T-helper 9 cell (primary cell): ENCODE measurements at regions not wholly inside any gene's neighbourhood (a gene's known extent, or its start where the extent isn't known, plus 50 kb on each side); places are given as distances from the start of the nearest gene placed in this dataset.

ENCODE experiments used
- DNase-seq: peaks from one replicate; pipeline ENCODE4 v3.0.0-alpha.2; 2020

DNA sequence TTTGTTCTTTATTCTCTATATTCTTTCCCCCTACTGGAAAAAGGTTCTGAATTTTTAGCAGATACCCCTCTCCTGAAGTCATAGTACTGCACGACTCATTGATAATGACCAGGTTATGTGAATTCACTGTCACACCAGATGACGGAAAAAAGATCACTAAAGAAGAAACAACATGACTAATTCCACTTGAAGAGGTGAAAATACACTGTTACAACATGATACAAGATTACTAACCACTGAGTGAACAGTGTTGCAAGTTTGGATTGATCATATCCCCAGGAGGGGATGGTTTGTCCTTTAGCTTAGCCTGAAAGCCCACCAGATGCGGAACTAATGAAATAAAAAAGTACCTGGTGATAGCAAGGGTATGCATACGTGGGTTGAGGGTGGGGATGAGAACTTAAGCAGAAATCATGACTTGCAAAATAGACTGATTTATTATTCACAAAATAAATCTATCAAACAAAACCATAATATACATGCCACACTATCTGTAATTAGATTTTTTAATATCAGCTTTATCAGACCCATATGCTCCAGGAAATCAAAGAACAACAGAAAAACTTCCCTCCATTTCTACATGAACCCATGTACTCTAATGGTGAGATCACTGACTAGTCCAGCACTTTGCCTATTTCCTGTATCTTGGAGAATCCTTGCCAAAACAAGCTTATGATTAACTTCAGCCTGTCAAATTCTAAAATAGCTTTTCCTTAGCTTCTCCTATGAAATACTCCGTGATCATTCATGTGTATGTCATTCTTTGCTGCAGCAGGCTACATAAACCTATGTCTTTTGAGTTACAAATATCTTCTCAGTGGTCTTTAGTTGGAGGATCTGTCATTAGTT is 257.4 kb upstream of the AGA start:
- DNase-seq: no peak

DNA sequence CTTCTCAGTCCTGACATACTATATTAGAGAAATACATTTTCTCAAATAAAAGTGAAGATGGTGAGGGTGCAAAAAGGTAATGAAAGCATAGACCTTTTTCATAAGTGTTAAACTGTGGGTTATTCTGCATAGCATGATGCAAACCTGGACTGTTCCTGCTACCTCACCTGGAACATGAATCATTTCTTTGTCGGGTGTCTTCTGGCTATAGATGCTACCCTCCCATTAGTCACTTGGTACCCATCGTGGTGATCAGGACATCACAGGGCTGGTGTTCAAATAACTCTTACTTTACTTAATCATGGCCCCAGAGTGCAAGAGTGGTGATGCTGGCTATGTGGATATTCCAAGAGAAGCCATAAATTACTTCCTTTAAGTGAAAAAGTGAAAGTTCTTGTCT is 264.7 kb upstream of the AGA start:
- no peak for DNase-seq

DNA sequence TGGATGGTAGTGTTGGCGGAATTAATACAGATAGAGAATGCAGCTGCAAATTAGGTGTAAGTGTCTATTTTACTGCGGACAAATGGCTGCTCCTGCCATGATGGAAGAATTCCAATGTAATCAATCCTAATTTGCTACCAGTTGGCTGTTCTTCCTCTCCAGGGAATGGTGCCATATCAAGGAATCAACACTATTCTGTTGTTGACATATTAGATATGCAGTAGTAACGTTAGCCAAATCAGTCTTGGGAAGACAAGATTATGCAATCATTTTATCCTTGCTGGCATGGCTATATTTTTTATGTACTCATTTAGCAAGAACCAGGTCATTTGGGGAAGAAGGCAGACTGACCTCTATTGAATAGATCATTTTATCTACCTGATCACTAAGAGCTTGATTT is 271.2 kb upstream of the AGA start:
- DNase-seq: no peak

DNA sequence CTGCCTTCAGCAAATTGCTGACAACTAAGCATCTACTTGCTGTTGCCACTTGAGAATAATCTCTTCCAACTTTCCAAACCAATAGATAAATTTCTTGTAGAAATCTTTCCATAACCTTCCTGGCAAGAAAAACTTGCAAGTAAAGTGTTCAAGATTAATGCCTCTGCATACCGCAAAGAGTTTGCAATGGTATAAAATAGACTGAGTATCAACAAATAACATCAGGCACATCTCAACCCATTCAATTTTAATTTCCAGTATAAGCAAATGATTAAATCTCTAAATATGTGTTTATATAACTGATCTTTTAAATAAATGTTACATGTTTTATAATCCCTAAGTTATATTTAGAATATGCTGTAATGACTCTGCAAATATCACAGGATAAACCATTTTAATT is 275.2 kb upstream of the AGA start:
- no peak for DNase-seq

DNA sequence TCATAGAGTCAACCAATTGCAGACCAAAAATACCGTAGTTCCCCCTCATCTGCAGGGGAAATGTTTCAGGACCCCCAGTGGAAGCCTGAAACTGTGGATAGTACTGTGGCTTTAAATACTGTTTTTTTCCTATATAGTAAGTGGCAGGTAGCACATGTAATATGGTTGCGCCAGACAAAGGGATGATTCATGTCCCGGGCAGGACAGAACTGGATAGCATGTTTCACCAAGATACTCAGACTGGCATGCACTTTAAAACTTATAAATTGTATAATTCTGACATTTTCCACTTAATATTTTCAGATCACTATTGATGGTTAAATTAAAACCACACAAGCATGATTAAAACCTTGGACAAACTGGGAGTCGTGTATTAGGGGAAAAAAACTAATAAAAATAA is 276.3 kb upstream of the AGA start:
- DNase-seq: no peak

DNA sequence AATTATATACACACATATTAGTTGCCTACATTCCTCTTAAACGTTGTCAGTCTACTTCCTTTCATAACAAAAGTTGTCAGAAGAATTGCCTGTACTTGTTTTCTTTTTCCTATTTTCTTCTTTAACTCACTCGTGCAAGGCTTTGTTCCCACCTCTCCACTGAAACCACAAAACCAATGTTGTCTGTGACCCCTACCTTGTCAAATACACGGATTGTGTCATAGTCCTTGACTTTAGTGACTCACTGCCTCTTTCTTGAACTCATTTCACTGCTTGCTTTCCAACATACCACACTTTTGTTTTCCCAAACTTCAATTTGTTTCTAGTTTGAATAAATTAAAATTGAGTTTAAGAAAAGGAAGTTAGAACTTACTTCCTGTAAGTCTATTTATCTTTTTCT is 283.9 kb upstream of the AGA start:
- DNase-seq: no peak

DNA sequence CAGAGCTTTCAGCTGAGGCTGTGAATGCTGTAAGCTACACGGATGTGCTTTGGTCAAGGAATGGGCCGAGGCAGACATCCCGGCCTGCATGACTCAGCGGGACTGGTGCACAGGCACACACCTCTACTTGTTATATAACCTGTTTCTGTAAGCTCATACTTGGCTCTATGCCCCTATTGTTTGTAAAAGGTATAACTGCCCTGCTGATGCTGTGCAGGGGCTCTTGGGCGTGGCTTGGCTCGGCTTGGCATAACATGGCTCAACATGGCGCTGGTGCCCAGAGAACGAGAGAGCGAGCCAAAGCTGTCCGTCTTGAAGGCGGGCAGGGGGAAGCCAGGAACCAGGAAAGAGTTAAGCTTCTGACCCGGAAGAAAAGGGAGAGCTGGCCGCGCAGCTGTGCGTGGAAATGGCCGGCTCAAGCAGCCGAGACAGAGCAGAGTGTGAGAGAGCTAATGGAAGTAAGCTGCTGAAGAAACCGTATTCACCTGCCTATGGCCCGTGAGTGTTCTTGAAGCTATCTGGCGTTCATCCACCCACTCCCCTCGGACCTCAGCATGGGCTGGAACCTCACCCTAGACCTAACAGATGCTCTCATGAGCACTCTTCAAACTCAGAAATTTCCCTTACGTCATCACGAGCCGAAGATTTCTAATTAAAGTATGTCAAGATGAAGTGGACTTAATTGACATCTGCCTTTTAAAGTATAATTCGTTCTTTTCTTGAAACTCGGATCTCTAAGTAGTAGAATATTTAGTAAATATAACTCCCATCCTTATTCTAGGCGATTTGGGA is 286.3 kb upstream of the AGA start:
- no peak for DNase-seq

DNA sequence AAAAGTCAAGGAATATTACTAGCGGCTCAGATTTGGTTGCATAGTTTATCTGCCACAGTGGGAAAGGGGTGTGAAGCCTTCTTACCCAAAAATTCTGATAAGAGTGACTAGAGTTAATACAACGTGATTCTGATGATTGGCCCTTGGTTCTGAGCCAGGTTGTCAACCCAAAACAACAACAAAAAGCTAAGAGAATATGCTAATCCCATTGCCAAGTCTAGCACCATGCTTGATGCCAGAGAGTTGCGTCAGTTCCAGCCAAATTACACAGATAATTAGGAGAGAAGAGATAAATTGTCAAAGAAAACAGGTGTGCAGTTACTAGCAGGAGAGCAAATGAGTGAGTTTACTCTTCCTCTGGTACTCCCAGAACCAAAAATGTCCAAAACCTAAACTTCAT is 287.4 kb upstream of the AGA start:
- no peak for DNase-seq

DNA sequence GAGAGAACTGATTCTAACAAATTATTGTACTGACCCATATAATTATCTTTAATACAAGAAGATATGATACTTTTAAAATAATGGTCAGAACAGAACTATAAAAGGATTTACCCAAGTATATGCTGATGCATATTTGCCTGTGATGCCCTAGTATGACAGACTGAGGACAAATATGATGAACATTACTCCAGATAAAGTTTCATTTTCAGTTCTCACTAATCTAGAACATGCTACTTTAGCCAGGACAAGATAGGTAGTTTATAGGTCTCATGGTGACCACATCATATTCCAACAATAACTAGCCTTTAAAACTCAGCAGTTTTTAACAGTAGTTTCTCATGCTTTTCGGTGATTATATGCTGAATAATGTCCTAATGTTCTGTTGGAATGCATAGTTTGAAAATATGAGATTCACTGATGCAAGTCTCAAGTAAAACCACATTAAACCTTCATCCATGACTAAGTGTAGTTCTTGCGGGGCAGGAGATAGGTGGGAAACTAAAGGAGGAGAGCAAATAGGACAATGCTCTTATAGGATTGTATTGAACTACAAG is 295.2 kb upstream of the AGA start:
- DNase-seq: no peak

DNA sequence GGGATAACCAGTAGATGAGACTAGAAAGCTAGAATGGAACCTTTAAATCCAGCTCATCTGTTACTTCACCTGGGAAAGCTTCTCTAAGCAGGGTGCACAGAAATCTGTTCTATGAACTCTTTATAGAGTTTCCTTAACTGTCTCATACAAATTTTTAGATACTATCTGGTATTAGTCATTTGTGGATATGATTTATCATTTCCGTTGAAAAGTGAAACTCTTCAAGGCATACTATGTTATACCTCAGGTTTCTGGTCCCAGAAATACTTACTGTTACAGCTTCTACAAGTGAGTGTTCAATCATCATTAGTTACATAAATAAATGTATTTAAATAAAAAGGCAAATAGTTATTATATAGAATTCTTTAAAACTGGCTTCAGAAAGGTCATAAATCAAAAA is 298.3 kb upstream of the AGA start:
- no peak for DNase-seq

DNA sequence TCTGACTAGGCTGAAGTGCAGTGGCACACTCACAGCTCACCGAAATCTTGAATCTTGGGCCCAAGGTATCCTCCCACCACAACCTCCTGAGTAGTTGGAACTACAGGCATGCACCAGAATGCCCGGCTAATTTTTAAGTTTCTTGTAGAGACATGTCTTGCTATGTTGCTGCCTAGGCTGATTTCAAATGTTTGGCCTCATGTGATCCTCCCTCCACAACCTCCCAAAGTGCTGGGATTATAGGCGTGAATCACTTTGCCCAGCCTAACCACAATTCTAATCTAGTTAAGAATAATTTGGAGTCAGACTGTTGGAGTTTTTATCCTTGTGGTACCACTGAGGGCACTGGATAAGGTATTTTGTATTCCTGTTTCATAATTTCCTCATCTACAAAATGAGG is 317.5 kb upstream of the AGA start:
- no peak for DNase-seq

DNA sequence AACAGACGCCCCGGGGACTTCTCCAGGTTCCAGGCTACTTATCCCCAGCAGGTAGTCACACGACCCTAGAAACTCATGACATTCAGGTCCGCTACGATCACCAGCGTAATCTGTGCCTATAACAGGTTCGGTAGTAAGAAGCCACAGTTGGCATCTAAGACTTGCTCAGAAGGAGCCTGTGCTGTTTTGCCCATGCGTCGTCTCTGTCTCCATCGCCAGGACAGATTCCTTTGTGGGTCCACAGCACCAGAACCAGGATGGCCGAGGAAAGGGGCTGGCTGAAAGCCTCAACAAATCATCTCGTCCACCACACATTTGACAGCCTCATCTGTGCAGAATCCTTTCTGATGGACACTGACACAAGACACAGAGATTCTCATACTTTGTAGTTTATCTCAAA is 319.5 kb upstream of the AGA start:
- DNase-seq: no peak

DNA sequence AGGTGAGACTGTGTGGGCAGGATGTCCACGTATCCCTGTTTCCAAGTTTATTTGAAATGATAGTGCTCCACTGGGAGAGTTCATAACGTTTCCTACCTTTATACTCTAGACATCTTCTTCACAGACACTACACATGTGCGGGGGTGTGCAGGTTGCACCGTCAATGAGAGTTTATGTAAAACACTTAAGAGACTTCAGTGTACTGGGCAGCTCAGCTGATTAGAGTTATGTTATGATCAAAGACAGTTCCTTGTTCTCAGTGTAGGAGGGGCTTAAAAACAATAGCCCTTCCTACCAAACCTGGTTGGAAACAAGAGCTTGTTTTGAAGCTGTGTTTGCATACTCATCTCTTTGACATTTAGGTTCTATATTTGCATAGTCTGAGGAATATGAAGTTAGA is 326.9 kb upstream of the AGA start:
- DNase-seq: no peak

DNA sequence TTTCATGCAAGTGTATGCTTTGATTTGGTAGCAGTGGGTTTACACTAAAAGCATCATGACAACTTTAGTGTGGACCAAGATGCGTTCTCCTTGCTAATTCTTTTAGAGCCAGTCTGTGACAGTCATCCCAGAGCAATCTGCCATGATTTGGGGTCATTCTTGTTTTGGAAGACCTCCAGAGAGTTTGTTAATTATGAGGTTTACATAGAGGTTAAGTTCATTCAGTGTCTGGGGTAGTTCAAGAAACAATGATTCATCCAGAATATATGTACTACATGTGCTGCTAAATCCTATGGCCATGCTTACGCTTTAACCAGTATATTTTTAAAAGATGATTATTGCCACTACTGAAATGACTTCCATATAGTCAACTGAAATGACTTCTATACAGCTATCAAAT is 328.5 kb upstream of the AGA start:
- DNase-seq: no peak

DNA sequence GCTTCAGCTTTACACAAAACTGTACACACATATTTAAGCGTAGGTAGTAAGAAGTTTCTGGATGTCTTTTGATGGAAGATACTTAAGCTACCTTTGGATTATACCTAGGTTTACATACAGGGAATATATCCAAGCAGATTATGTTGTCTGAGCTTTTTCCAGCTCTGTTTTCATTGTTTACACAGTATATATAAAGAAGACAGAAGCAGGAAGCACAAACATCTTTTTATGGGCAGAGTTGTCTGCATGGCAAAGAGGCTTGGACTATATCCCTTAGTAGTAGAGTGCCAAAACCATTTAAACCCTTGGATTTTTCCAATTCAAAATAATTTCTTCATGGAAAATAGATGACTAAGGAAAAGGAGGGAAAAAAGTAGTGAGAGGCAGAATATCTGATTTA is 329.4 kb upstream of the AGA start:
- DNase-seq: no peak

DNA sequence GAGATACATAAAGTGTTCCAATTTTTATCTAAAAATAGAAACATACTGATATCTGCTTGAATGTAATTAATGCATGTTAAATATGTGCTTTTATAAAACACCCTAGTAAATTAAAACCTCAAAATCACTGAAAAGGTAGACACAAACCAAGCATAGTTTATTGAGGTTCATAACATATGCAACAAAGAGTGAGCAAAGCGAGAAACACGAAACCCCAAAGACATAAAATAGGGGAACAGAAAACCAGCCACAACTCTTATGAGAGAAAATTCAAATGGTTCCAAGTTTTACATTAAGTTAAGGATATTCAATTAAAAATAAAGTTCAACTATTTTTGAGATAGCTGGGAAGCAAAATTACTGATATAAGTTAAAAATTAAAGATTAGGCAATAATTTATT is 336.4 kb upstream of the AGA start:
- no peak for DNase-seq

DNA sequence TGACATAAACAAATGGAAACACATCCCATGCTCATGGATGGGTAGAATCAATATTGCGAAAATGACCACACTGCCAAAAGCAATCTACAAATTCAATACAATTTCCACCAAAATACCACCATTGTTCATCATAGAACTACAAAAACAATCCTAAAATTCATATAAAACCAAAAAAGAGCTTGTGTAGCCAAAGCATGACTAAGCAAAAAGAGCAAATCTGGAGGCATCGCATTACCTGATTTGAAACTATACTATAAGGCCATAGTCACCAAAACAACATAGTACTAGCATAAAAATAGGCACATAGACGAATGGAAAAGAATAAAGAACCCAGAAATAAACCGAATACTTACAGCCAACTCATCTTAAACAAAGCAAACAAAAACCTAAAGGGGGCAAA is 342.8 kb upstream of the AGA start:
- DNase-seq: no peak

DNA sequence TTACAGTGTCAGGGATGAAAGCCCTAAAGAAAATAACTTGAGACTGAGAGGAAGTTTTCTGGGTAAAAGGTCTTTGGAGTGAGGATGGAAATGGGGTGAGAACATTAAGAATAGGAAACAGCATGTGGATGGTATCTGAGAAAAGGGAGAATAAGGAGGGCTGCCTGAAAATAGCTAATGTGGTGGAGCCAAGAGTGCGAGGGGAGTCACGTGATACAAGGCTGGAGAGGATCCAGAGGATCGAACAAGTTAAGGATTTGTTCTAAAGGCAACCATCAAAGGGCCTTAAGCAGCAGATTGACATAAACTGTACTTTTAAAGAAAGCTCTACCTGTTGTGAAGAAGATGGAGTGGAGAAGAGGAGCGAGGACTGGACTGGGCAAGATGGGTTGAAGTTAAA is 347.4 kb upstream of the AGA start:
- no peak for DNase-seq

DNA sequence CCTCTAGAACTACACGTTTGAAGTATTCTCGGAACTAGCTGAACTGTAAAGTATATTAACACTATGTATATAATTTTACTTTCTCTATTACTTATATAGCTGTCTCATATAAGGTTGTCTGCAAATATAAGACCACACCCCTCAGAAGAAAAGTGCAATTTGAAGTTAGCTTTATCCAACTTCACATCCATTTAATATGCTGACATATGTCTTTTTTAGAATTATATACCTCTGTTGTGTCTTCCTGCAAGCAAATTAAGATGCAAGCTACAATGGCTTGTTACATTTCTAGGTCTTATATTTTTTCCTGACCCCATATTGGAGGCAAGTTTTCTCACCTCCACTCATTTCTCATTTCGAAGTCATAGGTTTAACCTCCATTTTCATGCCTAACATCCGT is 349.0 kb upstream of the AGA start:
- no peak for DNase-seq

DNA sequence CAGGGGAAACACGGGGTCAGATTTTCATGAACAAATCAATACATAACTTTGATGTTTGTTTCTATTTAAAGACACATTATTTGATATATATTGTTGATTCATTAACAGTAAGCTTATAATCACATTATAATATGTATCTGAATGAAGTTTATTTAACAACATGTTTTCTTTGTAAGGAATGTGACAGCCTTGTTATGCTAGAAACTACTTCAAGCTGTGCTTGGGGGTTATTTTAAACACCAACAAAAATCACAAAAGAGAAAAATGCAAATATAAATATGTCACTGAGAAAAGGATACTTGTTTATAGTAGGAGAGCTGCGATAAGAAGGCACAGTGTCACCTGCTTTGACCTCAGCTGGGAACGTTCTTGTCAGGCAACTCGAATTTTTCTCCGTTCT is 354.6 kb upstream of the AGA start:
- no peak for DNase-seq

DNA sequence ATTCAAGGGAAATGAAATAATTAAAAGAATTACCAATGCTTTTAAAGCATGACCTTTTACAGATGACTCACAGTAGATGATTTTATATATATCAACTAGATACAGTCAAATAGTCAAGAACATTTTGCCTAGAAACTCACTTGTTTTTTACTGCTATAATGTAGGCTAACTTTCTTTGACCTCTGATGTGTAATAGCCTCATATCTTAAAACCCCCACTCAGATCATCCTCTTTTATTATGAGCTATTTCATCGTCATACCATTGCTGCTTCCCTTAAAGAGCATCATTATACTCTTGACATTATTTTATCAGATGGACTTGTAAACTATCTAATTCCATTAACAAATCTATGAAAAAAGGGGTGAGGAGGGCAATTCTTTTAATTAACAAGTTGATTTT is 355.9 kb upstream of the AGA start:
- no peak for DNase-seq

DNA sequence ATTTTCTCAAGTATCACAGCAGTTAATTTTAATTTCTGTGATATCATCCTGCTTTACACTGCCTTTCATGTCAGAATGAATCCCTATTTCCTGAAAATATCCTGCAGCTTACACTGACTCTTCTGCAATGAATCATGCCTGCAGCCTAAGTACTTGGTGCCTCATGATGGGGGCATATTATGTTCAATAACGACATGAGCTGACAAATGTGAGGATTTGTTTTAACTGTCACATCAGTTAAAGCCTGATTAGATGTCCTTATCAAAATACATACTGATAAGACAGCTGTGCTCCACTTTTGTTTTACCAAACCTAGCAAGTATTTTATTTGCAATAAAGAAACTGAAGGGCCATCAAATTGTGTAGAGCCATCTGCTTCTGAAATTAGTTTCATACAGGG is 359.9 kb upstream of the AGA start:
- DNase-seq: no peak

DNA sequence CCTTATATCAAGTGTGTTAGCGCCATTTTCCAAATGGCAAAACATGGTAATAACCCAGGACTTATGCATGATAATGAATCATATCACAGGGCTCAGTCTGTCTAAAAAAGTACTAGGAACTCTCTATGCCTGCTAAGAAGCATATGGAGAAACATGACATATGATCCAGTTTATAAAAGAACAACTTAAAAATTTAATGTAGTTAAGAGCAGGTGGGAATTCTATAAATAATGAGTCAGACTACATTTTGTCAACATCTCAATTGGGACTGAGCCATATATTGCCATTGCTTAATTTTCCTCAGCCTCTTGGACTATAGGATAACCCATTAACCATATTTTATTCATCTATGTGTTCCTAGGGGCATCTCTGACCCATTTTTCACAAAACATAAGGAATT is 360.4 kb upstream of the AGA start:
- no peak for DNase-seq

DNA sequence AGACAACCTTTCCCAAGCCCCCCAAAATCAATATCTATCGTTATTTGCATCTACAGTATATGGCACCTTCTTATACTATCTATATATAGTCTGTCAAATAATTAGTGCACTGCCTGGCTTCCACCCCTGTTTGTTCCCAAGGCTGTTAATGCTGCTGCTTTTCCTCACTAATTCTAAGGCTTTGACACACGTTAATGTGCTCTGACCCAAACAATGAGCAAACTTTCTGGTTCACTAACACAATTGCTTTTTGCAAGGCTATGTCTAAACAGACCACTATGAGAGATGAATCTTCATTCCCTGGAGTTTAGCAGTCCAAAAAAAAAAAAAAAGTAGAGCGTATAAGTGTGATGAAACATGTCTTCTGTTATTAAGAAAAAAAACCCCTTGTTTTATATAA is 360.9 kb upstream of the AGA start:
- DNase-seq: no peak
